Osteoblast (primary cell): ENCODE measurements at regions not wholly inside any gene's neighbourhood (a gene's known extent, or its start where the extent isn't known, plus 50 kb on each side); places are given as distances from the start of the nearest gene placed in this dataset.

Experiments
- DNase-seq: peaks from one replicate; pipeline ENCODE4 v3.0.0; 2011; ENCODE audit warnings: low spot score, mixed read lengths; ENCODE audit not compliant: insufficient read length; ENCODE audit errors: missing footprints
- H2AFZ ChIP-seq: 2 replicates; pipeline ENCODE4 v1.6.0; 2011; ENCODE audit warnings: mild to moderate bottlenecking, low read length
- H3K27ac ChIP-seq: 2 replicates; pipeline ENCODE4 v1.5.1; 2011; ENCODE audit warnings: mild to moderate bottlenecking, low read depth, low read length, moderate library complexity
- H3K27me3 ChIP-seq: 2 replicates; pipeline ENCODE4 v1.6.0; 2012; ENCODE audit warnings: mild to moderate bottlenecking, control low read depth, inconsistent platforms, low read length, moderate library complexity; ENCODE audit not compliant: insufficient read depth
- H3K36me3 ChIP-seq: 2 replicates; pipeline ENCODE4 v1.5.1; 2011; ENCODE audit warnings: mild to moderate bottlenecking, low read length, control low read depth, moderate library complexity; ENCODE audit not compliant: insufficient read depth
- H3K4me1 ChIP-seq: 2 replicates; pipeline ENCODE4 v1.5.1; 2011; ENCODE audit warnings: mild to moderate bottlenecking, low read length, control low read depth, moderate library complexity; ENCODE audit not compliant: insufficient read depth
- H3K4me2 ChIP-seq: 2 replicates; pipeline ENCODE4 v1.6.0; 2011; ENCODE audit warnings: mild to moderate bottlenecking, low read length; ENCODE audit not compliant: insufficient read depth
- H3K4me3 ChIP-seq: fragments of 200-600 bp; sonication (generic); 3 replicates; pipeline ENCODE4 v1.5.1; 2012; ENCODE audit warnings: mild to moderate bottlenecking, low read length, inconsistent platforms; ENCODE audit not compliant: insufficient read depth
- H3K79me2 ChIP-seq: 2 replicates; pipeline ENCODE4 v1.6.0; 2012; ENCODE audit warnings: mild to moderate bottlenecking, low read length, control low read depth, inconsistent platforms; ENCODE audit not compliant: insufficient read depth
- H3K9me3 ChIP-seq: 2 replicates; pipeline ENCODE4 v1.5.1; 2011; ENCODE audit warnings: low read depth, low read length, control low read depth
- H4K20me1 ChIP-seq: 2 replicates; pipeline ENCODE4 v1.6.0; 2012; ENCODE audit warnings: mild to moderate bottlenecking, low read length, control low read depth; ENCODE audit not compliant: insufficient read depth
- TF ChIP-seq, protein P1 (sequence below): IDR thresholded peaks from 2 replicates; pipeline ENCODE4 v1.5.1; 2011; ENCODE audit warnings: mild to moderate bottlenecking, low read depth, low read length, moderate library complexity; ENCODE audit errors: extremely low read depth

GRCh38 chr6:138655828-138656227 is 117.7 kb upstream of the CCDC28A start:
- no peaks in the 10 kb centered on the region for H3K27me3 ChIP-seq
- H2AFZ ChIP-seq: no peak overlapping the region
- DNase-seq: no peak
- H3K79me2 ChIP-seq: peaks cover 15% of the 10 kb centered on the region
- no peak overlapping the region for H3K27ac ChIP-seq
- H4K20me1 ChIP-seq: no peaks in the 10 kb centered on the region
- H3K9me3 ChIP-seq: no peaks in the 10 kb centered on the region
- peaks cover 19% of the 10 kb centered on the region for H3K4me1 ChIP-seq
- no peak overlapping the region for H3K4me3 ChIP-seq
- no peak overlapping the region for H3K4me2 ChIP-seq
- TF ChIP-seq, protein P1, sequence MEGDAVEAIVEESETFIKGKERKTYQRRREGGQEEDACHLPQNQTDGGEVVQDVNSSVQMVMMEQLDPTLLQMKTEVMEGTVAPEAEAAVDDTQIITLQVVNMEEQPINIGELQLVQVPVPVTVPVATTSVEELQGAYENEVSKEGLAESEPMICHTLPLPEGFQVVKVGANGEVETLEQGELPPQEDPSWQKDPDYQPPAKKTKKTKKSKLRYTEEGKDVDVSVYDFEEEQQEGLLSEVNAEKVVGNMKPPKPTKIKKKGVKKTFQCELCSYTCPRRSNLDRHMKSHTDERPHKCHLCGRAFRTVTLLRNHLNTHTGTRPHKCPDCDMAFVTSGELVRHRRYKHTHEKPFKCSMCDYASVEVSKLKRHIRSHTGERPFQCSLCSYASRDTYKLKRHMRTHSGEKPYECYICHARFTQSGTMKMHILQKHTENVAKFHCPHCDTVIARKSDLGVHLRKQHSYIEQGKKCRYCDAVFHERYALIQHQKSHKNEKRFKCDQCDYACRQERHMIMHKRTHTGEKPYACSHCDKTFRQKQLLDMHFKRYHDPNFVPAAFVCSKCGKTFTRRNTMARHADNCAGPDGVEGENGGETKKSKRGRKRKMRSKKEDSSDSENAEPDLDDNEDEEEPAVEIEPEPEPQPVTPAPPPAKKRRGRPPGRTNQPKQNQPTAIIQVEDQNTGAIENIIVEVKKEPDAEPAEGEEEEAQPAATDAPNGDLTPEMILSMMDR: no peak
- no peaks in the 10 kb centered on the region for H3K36me3 ChIP-seq

- Histone ChIP-seq H4K20me1 (no peaks in the 10 kb centered on the region), H3K36me3 (no peaks in the 10 kb centered on the region), H3K27me3 (no peaks in the 10 kb centered on the region), H3K27ac (no peak overlapping the region), H3K9me3 (no peaks in the 10 kb centered on the region), H3K79me2 (peaks cover 17% of the 10 kb centered on the region), H3K4me3 (no peak overlapping the region), H3K4me2 (no peak overlapping the region), H2AFZ (no peak overlapping the region), H3K4me1 (peaks cover 19% of the 10 kb centered on the region)
- TF ChIP-seq, protein P1: no peak
- DNase-seq: no peak
These were observed 117.1 kb upstream of the CCDC28A start for GRCh38 chr6:138656364-138657064.

GRCh38 chr6:138657065-138657425 is 116.5 kb upstream of the CCDC28A start:
- Histone ChIP-seq H3K4me2 (no peak overlapping the region), H3K9me3 (no peaks in the 10 kb centered on the region), H3K36me3 (no peaks in the 10 kb centered on the region), H3K27me3 (no peaks in the 10 kb centered on the region), H3K4me1 (peaks cover 19% of the 10 kb centered on the region), H3K27ac (no peak overlapping the region), H2AFZ (no peak overlapping the region), H3K79me2 (peaks cover 20% of the 10 kb centered on the region), H3K4me3 (no peak overlapping the region), H4K20me1 (no peaks in the 10 kb centered on the region)
- TF ChIP-seq, protein P1: no peak
- no peak for DNase-seq

- Histone ChIP-seq H2AFZ (no peak overlapping the region), H3K79me2 (peaks cover 23% of the 10 kb centered on the region), H3K36me3 (no peaks in the 10 kb centered on the region), H3K27ac (no peak overlapping the region), H3K27me3 (no peaks in the 10 kb centered on the region), H3K4me1 (peaks cover 4% of the 10 kb centered on the region), H3K4me2 (no peak overlapping the region), H3K4me3 (no peak overlapping the region), H3K9me3 (no peaks in the 10 kb centered on the region), H4K20me1 (no peaks in the 10 kb centered on the region)
- DNase-seq: no peak
- TF ChIP-seq, protein P1: no peak
These were observed 113.6 kb upstream of the CCDC28A start for GRCh38 chr6:138659998-138660397.
